B cell (primary cell): ENCODE measurements at regions not wholly inside any gene's neighbourhood (a gene's known extent, or its start where the extent isn't known, plus 50 kb on each side); places are given as distances from the start of the nearest gene placed in this dataset.

ENCODE experiments used
- ATAC-seq: fragments of 200-7000 bp; cut with Tn5 transposase; one replicate; pipeline ENCODE4 v1.10.0; 2021; ENCODE audit warnings: low read depth, mild to moderate bottlenecking, moderate number of reproducible peaks, moderate library complexity
- CTCF ChIA-PET: fragments of 350-600 bp; sonication (Branson Sonifier 250); formaldehyde crosslinking; loops from one replicate; lab custom pipeline; 2021; ENCODE audit warnings: antibody characterized with exemption, inconsistent platforms; lab: Charles Lee
- POLR2A ChIA-PET: fragments of 350-600 bp; sonication (Branson Sonifier 250); formaldehyde crosslinking; loops from one replicate; lab custom pipeline; 2021; ENCODE audit warnings: antibody characterized with exemption; lab: Charles Lee
- DNase-seq: peaks from one replicate; pipeline ENCODE4 v3.0.0; 2013
- H2AFZ ChIP-seq: 2 replicates; pipeline ENCODE4 v1.6.1; 2012; ENCODE audit warnings: mild to moderate bottlenecking, low read depth, low read length; ENCODE audit not compliant: insufficient read depth, poor library complexity, severe bottlenecking
- H3K27ac ChIP-seq, 2 donors: 1 replicate in 1 of 2; 2 replicates in 1 of 2; pipeline ENCODE4 v1.5.1; 2012 to 2013; ENCODE audit warnings: low read length in 2 of 2, mild to moderate bottlenecking in 2 of 2, moderate library complexity in 1 of 2
- H3K27me3 ChIP-seq, 4 experiments: fragments of 200-600 bp in 1 of 4; sonication (generic) in 1 of 4; replicated peaks in 1 of 4; 1 replicate in 2 of 4; 2 replicates in 2 of 4; pipeline versions ENCODE4 v1.6.1 to v1.7.0; 2013 to 2016; ENCODE audit warnings: low read length in 3 of 4, mild to moderate bottlenecking in 2 of 4, mixed read lengths in 1 of 4, moderate library complexity in 1 of 4; ENCODE audit not compliant: insufficient read depth in 4 of 4, control insufficient read depth in 3 of 4; ENCODE audit errors: control extremely low read depth in 1 of 4
- H3K36me3 ChIP-seq, 2 experiments: replicated peaks in 1 of 2; 1 replicate in 1 of 2; 2 replicates in 1 of 2; pipeline versions ENCODE4 v1.6.1 to v1.7.1; 2013; ENCODE audit warnings: low read length in 1 of 2; ENCODE audit not compliant: insufficient read depth in 2 of 2, control insufficient read depth in 1 of 2; ENCODE audit errors: control extremely low read depth in 1 of 2, extremely low read depth in 1 of 2
- H3K4me1 ChIP-seq, 2 donors: fragments of 200-600 bp in 1 of 2; sonication (generic) in 1 of 2; 1 replicate in 1 of 2; 2 replicates in 1 of 2; pipeline versions ENCODE4 v1.5.1 to v1.6.1; 2013 to 2017; ENCODE audit warnings: low read length in 2 of 2; ENCODE audit not compliant: control insufficient read depth in 2 of 2, insufficient read depth in 2 of 2
- H3K4me2 ChIP-seq: replicated peaks from 2 replicates; pipeline ENCODE3; 2012; ENCODE audit warnings: mild to moderate bottlenecking, low read depth, low read length; ENCODE audit not compliant: poor library complexity, severe bottlenecking
- H3K4me3 ChIP-seq, 5 experiments: fragments of 200-600 bp in 1 of 5; sonication (generic) in 1 of 5; 1 replicate in 3 of 5; 2 replicates in 2 of 5; pipeline versions ENCODE4 v1.5.1 to v1.7.0; 2011 to 2016; ENCODE audit warnings: low read length in 4 of 5, mild to moderate bottlenecking in 4 of 5, low read depth in 2 of 5, control low read depth in 1 of 5, moderate library complexity in 1 of 5; ENCODE audit not compliant: insufficient read depth in 1 of 5; ENCODE audit errors: control extremely low read depth in 1 of 5, extremely low read depth in 1 of 5
- H3K79me2 ChIP-seq: fragments of 200-600 bp; sonication (generic); one replicate; pipeline ENCODE4 v1.6.0; 2016; ENCODE audit warnings: low read length; ENCODE audit not compliant: control insufficient read depth, insufficient read depth
- H3K9ac ChIP-seq: fragments of 200-600 bp; sonication (generic); 2 replicates; pipeline ENCODE4 v1.6.1; 2017; ENCODE audit warnings: mild to moderate bottlenecking, low read length, moderate library complexity
- H3K9me3 ChIP-seq, 3 donors: one replicate each; pipeline versions ENCODE4 v1.6.1 to v1.7.1; 2013; ENCODE audit warnings: low read length in 2 of 3; ENCODE audit not compliant: control insufficient read depth in 2 of 3, insufficient read depth in 1 of 3; ENCODE audit errors: control extremely low read depth in 1 of 3
- H4K20me1 ChIP-seq: 2 replicates; pipeline ENCODE4 v1.6.0; 2012; ENCODE audit warnings: mild to moderate bottlenecking, low read length; ENCODE audit not compliant: insufficient read depth, control insufficient read depth, poor library complexity, severe bottlenecking
- H3K27ac Mint-ChIP-seq: one replicate; pipeline ENCODE4 v1.8.0; 2021; ENCODE audit warnings: mixed read lengths
- H3K27me3 Mint-ChIP-seq: one replicate; pipeline ENCODE4 v1.8.0; 2021; ENCODE audit warnings: mixed read lengths
- H3K4me1 Mint-ChIP-seq: one replicate; pipeline ENCODE4 v1.8.0; 2021; ENCODE audit warnings: mixed read lengths
- H3K4me3 Mint-ChIP-seq: one replicate; pipeline ENCODE4 v1.8.0; 2021; ENCODE audit warnings: mixed read lengths
- H3K9me3 Mint-ChIP-seq: one replicate; pipeline ENCODE4 v1.8.0; 2022; ENCODE audit warnings: mixed read lengths; ENCODE audit not compliant: insufficient read depth
- CTCF ChIP-seq: fragments of 200-600 bp; IDR thresholded peaks from one replicate; pipeline ENCODE4 v1.8.0; 2022; ENCODE audit warnings: antibody characterized with exemption, mild to moderate bottlenecking
- EZH2 ChIP-seq: IDR thresholded peaks from 2 replicates; pipeline ENCODE4 v1.6.1; 2012; ENCODE audit warnings: borderline replicate concordance, low read depth, mild to moderate bottlenecking, moderate library complexity, low read length; ENCODE audit not compliant: insufficient read depth, poor library complexity, severe bottlenecking
- WGBS: methylation state at CpG from one replicate; pipeline ENCODE4 v1.1.5; 2013; ENCODE audit warnings: missing lambda C conversion rate; ENCODE audit not compliant: insufficient coverage; 5-methylcytosine and 5-hydroxymethylcytosine counted together
- intact Hi-C: fragments of 100-400 bp; cut with micrococcal nuclease; formaldehyde crosslinking; loops from one replicate; pipeline ENCODE4 v1.10.0; 2022

GRCh38 chr6:121600389-121601168 is 165.1 kb downstream of the GJA1 start:
- no peak for ATAC-seq
- DNase-seq: no peak
- ChIA-PET CTCF (no interaction called here), POLR2A (no interaction called here)
- Histone ChIP-seq H3K27me3 (no peaks in the 10 kb centered on the region), H3K4me3 (no peak overlapping the region), H3K4me1 (no peaks in the 10 kb centered on the region), H3K36me3 (no peaks in the 10 kb centered on the region), H3K4me2 (no peak overlapping the region), H3K27ac (no peak overlapping the region), H3K9ac (no peak overlapping the region), H3K79me2 (no peaks in the 10 kb centered on the region), H3K9me3 (peaks cover 0 to 8% (median 0%) of the 10 kb centered on the region in 3 donors), H4K20me1 (no peaks in the 10 kb centered on the region), H2AFZ (no peak overlapping the region)
- TF ChIP-seq CTCF (no peak), EZH2 (no peak)
- Mint-ChIP-seq H3K4me1 (no peaks in the 10 kb centered on the region), H3K4me3 (no peak overlapping the region), H3K27me3 (no peaks in the 10 kb centered on the region), H3K27ac (no peak overlapping the region), H3K9me3 (no peaks in the 10 kb centered on the region)
- intact Hi-C loops: no loop called here
- 100% methylated on average over 2 of the region's 6 CpGs for WGBS

GRCh38 chr6:121603486-121603885 is 168.0 kb downstream of the GJA1 start:
- Histone ChIP-seq H3K4me1 (no peaks in the 10 kb centered on the region), H3K4me3 (no peak overlapping the region), H3K27me3 (no peaks in the 10 kb centered on the region), H4K20me1 (no peaks in the 10 kb centered on the region), H3K79me2 (no peaks in the 10 kb centered on the region), H3K27ac (no peak overlapping the region), H3K9me3 (no peaks in the 10 kb centered on the region), H3K4me2 (no peak overlapping the region), H2AFZ (no peak overlapping the region), H3K36me3 (no peaks in the 10 kb centered on the region), H3K9ac (no peak overlapping the region)
- no peak overlapping the region for H3K4me3 Mint-ChIP-seq
- CTCF ChIA-PET: no interaction called here
- DNase-seq: no peak
- no peaks in the 10 kb centered on the region for H3K4me1 Mint-ChIP-seq
- intact Hi-C loops: no loop called here
- H3K27me3 Mint-ChIP-seq: no peaks in the 10 kb centered on the region
- no peaks in the 10 kb centered on the region for H3K9me3 Mint-ChIP-seq
- WGBS: no CpG with 5 or more reads among the region's 4 CpGs
- no peak for ATAC-seq
- TF ChIP-seq CTCF (no peak), EZH2 (no peak)
- POLR2A ChIA-PET: no interaction called here
- no peak overlapping the region for H3K27ac Mint-ChIP-seq
